ENCODE measurements at regions not wholly inside any gene's neighbourhood (a gene's known extent, or its start where the extent isn't known, plus 50 kb on each side); places are given as distances from the start of the nearest gene placed in this dataset.

DNA sequence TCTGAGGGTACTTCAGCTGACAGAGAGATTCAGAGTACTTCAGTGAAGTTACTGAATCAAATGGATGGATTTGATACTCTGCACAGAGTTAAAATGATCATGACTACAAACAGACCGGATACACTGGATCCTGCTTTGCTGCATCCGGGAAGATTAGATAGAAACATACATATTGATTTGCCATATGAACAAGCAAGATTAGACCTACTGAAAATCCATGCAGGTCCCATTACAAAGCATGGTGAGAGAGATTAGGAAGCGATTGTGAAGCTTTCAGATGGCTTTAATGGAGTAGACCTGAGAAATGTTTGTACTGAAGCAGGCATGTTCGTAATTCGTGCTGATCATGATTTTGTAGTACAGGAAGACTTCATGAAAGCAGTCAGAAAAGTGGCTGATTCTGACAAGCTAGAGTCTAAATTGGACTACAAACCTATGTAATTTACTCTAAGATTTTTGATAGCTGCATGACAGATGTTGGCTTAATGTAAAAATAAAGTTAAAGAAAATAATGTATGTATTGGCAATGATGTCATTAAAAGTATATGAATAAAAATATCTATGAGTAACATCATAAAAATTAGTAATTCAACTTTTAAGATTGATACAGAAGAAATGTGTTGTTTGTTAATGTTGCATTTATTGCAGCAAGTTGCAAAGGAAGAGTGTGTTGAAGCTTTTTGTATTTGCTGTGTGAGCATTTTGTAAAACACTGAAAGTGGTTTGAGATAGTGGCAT, 136.1 kb upstream of the RAP1B start:
- Mint-ChIP-seq H3K36me3 (ENCODE audit: low read depth) (no peaks in the 10 kb centered on the region), H3K27ac (no peak overlapping the region), H3K4me1 (ENCODE audit: low read depth) (peaks cover 7% of the 10 kb centered on the region), H3K9me3 (no peaks in the 10 kb centered on the region), H3K4me3 (no peak overlapping the region), H3K27me3 (ENCODE audit: low read depth) (no peaks in the 10 kb centered on the region)
- DNase-seq = no peak
- intact Hi-C loops (cut with micrococcal nuclease) = no loop called here
- CTCF ChIA-PET = interaction anchor here (0.6 kb wide), 1 partner anchor 301 kb away, joined by 4 read pairs; no protein-coding TSS in a partner anchor

DNA sequence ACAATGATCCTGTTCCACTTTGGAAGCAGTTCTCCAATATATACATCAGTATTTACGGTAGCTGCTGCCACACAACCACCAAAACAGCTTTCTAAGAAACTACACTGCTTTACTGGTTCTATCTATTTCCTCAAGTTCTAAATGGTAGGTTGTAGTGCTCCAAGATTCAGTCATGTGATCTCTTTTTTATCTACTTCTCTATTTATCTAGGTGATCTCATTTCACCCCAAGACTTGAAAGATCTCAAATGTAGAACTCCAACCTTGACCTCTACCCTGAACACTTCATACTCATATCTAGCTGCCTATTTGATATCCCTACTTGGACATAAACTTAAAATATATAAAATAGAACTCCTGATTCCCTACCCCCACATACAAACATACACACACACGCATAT, 133.9 kb upstream of the RAP1B start:
- CTCF ChIA-PET = interaction anchor here (0.6 kb wide), 1 partner anchor 33 kb away, joined by 3 read pairs; no protein-coding TSS in a partner anchor

DNA sequence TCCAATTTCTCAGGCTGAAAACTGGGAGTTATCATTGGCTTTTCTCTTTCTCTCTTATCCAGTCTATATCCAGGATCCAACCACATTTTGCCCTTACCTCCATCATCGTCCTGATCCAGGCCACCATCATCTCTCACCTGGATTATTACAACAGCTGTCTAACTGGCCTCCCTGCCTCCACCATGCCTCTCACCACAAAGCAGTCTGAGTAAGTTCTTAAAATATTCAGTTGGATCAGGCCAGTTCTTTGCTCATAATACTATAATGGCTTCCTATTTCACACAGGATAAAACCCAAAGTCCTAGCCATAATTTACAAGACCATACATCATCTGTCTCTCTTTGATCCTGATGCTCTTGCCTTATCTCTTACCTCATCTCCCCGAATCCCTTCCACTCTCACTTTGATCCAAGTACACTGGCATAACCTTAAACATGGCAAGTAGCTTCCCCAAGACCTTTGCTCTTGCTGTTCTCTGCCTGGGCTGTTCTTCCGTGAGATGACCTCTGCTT, 133.4 kb upstream of the RAP1B start:
- H3K9me3 Mint-ChIP-seq = peaks cover 12% of the 10 kb centered on the region
- peaks cover 4% of the 10 kb centered on the region for H3K36me3 Mint-ChIP-seq (ENCODE audit: low read depth)
- intact Hi-C loops (cut with micrococcal nuclease) = no loop called here
- CTCF ChIA-PET = no interaction called here
- no peak overlapping the region for H3K27ac Mint-ChIP-seq
- H3K4me3 Mint-ChIP-seq = no peak overlapping the region
- DNase-seq = no peak
- no peaks in the 10 kb centered on the region for H3K27me3 Mint-ChIP-seq (ENCODE audit: low read depth)
- peaks cover 22% of the 10 kb centered on the region for H3K4me1 Mint-ChIP-seq (ENCODE audit: low read depth)

More for the DNA sequence above, 133.9 kb upstream of the RAP1B start:
- Mint-ChIP-seq H3K27me3 (ENCODE audit: low read depth) (no peaks in the 10 kb centered on the region), H3K36me3 (ENCODE audit: low read depth) (peaks cover 4% of the 10 kb centered on the region), H3K4me1 (ENCODE audit: low read depth) (peaks cover 17% of the 10 kb centered on the region), H3K4me3 (no peak overlapping the region), H3K9me3 (peaks cover 12% of the 10 kb centered on the region), H3K27ac (no peak overlapping the region)
- intact Hi-C loops (cut with micrococcal nuclease) = no loop called here
- no peak for DNase-seq

DNA sequence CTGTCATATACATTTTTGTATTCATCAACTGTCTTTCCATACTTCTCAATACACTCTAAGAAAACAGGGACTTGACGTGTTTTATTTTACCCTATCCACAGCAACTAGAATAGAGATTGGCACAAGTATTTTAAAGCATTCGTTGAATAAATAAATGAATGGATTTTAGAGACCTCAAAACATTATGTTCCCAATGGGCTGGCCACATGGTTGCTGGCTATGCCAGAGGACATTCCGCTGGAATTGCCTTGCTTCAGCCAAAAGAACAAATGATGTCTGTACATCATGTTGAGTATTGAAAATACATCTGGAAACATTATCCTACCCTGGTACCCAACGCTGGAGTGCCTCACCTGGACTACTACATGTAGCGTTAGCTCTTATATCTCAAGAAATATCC, 132.8 kb upstream of the RAP1B start:
- intact Hi-C loops (cut with micrococcal nuclease) = no loop called here
- peaks cover 28% of the 10 kb centered on the region for H3K4me1 Mint-ChIP-seq (ENCODE audit: low read depth)

DNA sequence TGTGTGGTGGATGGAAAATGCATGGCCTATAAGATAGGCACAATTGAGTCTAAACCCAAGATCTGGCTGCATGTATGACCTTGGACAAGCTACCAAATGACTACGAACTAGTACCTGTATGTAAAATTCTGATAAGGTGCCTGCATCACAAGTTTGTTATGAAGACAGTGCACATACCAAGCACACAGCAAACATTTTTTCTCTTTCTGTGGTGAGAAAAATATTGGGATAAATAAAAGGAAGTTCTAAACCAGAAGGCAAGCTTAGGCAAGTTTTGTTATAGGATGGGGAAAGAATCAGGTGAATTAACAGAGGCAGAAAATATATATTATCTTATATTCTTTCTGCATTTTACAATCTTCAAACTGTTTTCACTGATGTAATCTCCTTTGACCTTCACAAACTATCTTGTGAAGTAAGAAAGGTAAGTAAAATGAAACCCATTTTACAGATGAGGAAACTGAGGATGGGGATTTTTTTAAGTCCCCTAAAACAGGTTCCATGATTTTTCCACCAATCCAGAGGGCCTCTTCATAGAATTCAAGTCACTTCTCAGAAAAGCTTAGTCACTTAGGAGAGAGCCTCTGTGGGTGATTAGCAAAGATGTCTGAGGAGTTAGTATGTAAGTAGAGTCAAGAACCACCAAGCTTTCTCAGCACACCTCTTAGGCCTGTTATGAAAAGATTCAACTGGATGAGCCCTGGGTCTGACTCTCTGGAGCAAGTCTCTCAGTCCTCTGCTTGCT, 132.0 kb upstream of the RAP1B start:
- H3K4me1 Mint-ChIP-seq (ENCODE audit: low read depth) = peaks cover 31% of the 10 kb centered on the region
- intact Hi-C loops (cut with micrococcal nuclease) = no loop called here
- H3K27me3 Mint-ChIP-seq (ENCODE audit: low read depth) = no peaks in the 10 kb centered on the region
- H3K27ac Mint-ChIP-seq = no peak overlapping the region
- CTCF ChIA-PET = no interaction called here
- no peak overlapping the region for H3K4me3 Mint-ChIP-seq
- DNase-seq = no peak
- peaks cover 4% of the 10 kb centered on the region for H3K36me3 Mint-ChIP-seq (ENCODE audit: low read depth)
- peaks cover 12% of the 10 kb centered on the region for H3K9me3 Mint-ChIP-seq

More for the DNA sequence above, 132.8 kb upstream of the RAP1B start:
- Mint-ChIP-seq H3K27ac (no peak overlapping the region), H3K27me3 (ENCODE audit: low read depth) (no peaks in the 10 kb centered on the region), H3K4me3 (no peak overlapping the region), H3K36me3 (ENCODE audit: low read depth) (peaks cover 4% of the 10 kb centered on the region), H3K9me3 (peaks cover 12% of the 10 kb centered on the region)
- CTCF ChIA-PET = no interaction called here
- DNase-seq = no peak

DNA sequence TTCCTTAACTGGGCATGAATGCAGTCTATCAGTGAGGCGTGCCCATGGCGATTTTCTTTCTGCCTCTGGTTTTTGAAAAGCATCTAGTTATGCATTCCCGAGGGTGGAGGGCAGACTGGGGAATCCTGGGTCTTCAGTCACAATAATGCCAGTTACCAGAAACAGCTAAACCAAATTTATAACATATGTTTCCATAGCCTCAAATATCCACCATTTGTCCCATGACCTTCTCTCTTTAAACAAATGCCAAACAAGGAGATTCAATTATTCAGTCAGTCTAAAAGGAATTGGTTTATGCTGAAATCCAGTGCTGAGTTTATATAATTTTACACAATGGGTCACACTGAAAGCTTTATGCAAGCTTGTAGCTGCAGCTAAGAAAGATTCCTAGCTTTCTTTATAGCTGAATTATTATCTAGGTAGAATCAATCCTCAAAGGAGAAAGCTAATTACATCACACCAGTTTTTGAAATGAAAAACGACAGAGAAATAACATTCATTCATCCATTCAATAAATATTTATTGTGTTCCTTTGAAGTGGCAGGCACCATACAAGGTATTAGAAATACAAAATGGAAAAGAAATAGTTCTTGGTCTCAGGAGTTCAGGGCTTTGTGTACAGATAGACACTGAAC, 131.3 kb upstream of the RAP1B start:
- peaks cover 12% of the 10 kb centered on the region for H3K9me3 Mint-ChIP-seq
- no peaks in the 10 kb centered on the region for H3K27me3 Mint-ChIP-seq (ENCODE audit: low read depth)
- DNase-seq = no peak
- H3K36me3 Mint-ChIP-seq (ENCODE audit: low read depth) = peaks cover 4% of the 10 kb centered on the region
- CTCF ChIA-PET = no interaction called here
- H3K27ac Mint-ChIP-seq = no peak overlapping the region
- no peak overlapping the region for H3K4me3 Mint-ChIP-seq
- intact Hi-C loops (cut with micrococcal nuclease) = no loop called here
- H3K4me1 Mint-ChIP-seq (ENCODE audit: low read depth) = peaks cover 37% of the 10 kb centered on the region

DNA sequence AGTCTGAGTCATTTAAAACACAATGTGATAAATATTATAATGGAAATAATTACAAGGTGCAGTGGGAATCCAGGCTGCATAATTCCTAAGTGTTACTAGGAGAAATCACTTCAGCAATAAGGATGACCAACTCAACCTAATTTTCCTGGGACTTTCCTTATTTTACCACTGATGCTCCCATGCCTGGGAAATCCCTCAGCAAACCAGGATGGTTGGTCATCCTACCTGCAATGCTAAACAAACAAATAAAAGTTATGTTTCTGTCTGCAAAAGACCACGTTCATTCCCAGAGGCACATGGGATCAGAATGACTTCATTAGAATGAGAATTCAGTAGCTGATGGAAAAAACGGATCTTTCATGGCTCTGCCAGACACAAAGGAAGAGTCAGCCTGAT, 130.8 kb upstream of the RAP1B start:
- H3K36me3 Mint-ChIP-seq (ENCODE audit: low read depth) = peaks cover 4% of the 10 kb centered on the region
- H3K4me3 Mint-ChIP-seq = no peak overlapping the region
- no peaks in the 10 kb centered on the region for H3K27me3 Mint-ChIP-seq (ENCODE audit: low read depth)
- DNase-seq = no peak
- no peak overlapping the region for H3K27ac Mint-ChIP-seq
- H3K4me1 Mint-ChIP-seq (ENCODE audit: low read depth) = peaks cover 37% of the 10 kb centered on the region
- CTCF ChIA-PET = no interaction called here
- peaks cover 12% of the 10 kb centered on the region for H3K9me3 Mint-ChIP-seq
- intact Hi-C loops (cut with micrococcal nuclease) = loop anchor here (2.0 to 5.0 kb wide), 4 partner anchors 17 to 327 kb away; partner anchors contain the start of gene MDM2

DNA sequence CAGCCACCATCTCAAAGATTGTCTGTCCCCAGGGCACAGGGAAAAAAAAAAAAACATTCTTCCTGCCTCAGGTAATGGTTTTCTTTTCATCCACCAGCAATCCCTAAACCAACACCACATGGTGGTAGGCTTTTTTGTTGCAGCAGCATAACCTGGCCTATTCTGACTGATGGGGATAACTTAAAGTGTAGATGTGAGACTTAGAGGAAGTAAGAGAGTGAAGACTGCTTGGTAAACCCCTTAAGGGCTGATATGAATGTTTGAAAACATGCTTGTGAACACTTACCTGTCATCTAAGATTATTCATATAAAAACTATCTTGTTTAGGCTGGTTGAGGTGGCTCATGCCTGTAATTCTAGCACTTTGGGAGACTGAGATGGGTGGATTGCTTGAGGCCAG, 130.2 kb upstream of the RAP1B start:
- peaks cover 12% of the 10 kb centered on the region for H3K9me3 Mint-ChIP-seq
- CTCF ChIA-PET = interaction anchor here (0.6 kb wide), 1 partner anchor 126 kb away, joined by 4 read pairs; no protein-coding TSS in a partner anchor

DNA sequence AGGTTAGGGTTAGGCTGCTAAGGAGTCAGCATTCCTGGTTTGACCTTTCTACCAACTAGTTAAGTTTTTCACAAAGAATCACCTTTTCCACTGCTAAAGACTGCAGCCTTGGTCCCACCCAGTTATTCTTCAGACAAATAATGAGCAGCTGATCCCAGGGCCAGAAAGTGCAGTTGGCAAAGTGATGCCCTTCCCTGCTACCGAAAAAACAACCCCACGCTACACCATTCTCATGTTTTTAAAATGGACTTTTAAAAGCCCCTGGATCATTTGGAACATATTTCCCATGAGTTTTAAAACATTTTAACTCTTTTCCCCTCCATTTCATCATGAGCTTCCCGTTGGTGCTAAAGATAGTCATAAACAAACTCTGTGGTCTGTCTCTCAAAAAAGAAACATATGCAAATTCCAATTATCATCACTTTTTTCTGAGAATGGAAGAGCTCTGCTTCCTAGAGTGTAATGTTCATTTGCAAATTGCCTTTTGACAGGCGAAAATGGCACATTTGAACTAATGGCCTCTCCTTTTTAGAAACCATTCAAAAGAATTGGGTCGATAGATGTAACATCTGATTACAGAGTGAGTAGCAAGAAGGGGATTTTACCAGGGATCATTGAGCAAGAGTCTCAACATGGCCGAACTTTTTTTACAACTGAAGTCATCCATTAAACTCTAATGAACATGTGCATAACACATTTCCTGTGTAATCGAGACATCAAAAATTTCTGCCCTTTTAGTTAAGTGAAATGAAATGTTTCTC, 129.3 kb upstream of the RAP1B start:
- Mint-ChIP-seq H3K36me3 (ENCODE audit: low read depth) (peaks cover 4% of the 10 kb centered on the region), H3K27ac (peak overlapping the region; percentile 83)

More for the DNA sequence above, 130.2 kb upstream of the RAP1B start:
- DNase-seq = peak; percentile 67
- H3K4me3 Mint-ChIP-seq = no peak overlapping the region
- H3K36me3 Mint-ChIP-seq (ENCODE audit: low read depth) = peaks cover 4% of the 10 kb centered on the region
- peaks cover 37% of the 10 kb centered on the region for H3K4me1 Mint-ChIP-seq (ENCODE audit: low read depth)
- intact Hi-C loops (cut with micrococcal nuclease) = loop anchor here (2.0 to 5.0 kb wide), 4 partner anchors 18 to 327 kb away; partner anchors contain the start of gene MDM2
- H3K27me3 Mint-ChIP-seq (ENCODE audit: low read depth) = no peaks in the 10 kb centered on the region
- peak overlapping the region; percentile 83 for H3K27ac Mint-ChIP-seq

DNA sequence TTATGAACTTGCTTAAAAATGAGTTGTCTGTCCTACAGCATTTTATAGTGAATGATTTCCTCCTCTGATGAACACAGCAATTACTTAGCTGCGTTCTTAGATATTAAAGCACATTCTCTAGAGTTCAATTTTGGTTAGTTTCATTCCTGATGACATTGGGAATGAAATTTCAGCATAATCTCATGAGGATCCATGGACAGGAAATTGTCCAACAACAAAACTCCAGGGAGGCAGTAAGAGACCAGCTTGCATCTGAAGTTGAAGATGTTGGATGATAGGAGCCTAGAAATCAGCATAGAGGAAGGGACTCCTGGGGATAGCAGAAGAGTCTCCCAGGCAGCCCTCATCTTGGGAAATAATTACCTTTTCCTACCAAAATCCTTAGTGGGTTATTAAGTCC, 128.7 kb upstream of the RAP1B start:
- intact Hi-C loops (cut with micrococcal nuclease) = loop anchor here (5.0 kb wide), 1 partner anchor 325 kb away; the partner anchor contains the start of gene MDM2
- peaks cover 4% of the 10 kb centered on the region for H3K36me3 Mint-ChIP-seq (ENCODE audit: low read depth)
- no peak for DNase-seq
- no peak overlapping the region for H3K4me3 Mint-ChIP-seq
- H3K4me1 Mint-ChIP-seq (ENCODE audit: low read depth) = peaks cover 37% of the 10 kb centered on the region
- H3K27me3 Mint-ChIP-seq (ENCODE audit: low read depth) = no peaks in the 10 kb centered on the region
- peaks cover 12% of the 10 kb centered on the region for H3K9me3 Mint-ChIP-seq
- CTCF ChIA-PET = interaction anchor here (1.2 kb wide), 1 partner anchor 148 kb away, joined by 7 read pairs; no protein-coding TSS in a partner anchor
- peak overlapping the region; percentile 83 for H3K27ac Mint-ChIP-seq

More for the DNA sequence above, 129.3 kb upstream of the RAP1B start:
- peak; percentile 14 for DNase-seq
- peaks cover 12% of the 10 kb centered on the region for H3K9me3 Mint-ChIP-seq
- no peaks in the 10 kb centered on the region for H3K27me3 Mint-ChIP-seq (ENCODE audit: low read depth)
- CTCF ChIA-PET = interaction anchor here (0.6 kb wide), 1 partner anchor 125 kb away, joined by 4 read pairs; no protein-coding TSS in a partner anchor
- H3K4me1 Mint-ChIP-seq (ENCODE audit: low read depth) = peaks cover 37% of the 10 kb centered on the region
- no peak overlapping the region for H3K4me3 Mint-ChIP-seq
- intact Hi-C loops (cut with micrococcal nuclease) = loop anchor here (1.0 to 5.0 kb wide), 10 partner anchors 16 to 362 kb away; partner anchors contain the start of gene MDM2

DNA sequence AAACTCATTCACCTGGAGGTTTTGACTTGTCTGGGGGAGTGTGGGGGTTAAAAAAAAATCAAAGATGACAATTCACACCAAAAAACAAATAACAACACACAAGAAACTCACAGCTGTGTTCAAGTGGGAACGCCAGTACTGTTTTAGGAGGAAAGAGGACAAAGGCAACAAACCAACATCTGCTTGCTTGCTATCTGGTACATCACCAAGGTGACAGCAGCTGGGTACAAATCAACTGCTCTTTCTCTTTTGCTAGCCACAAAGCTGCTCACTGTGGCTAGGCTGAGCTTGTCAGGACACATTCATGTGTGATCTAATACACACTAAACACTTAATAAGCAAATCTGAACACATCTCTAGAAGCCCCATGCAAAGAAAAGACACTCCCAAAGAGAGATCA, 128.0 kb upstream of the RAP1B start:
- Mint-ChIP-seq H3K36me3 (ENCODE audit: low read depth) (peaks cover 4% of the 10 kb centered on the region), H3K4me3 (no peak overlapping the region), H3K4me1 (ENCODE audit: low read depth) (peaks cover 37% of the 10 kb centered on the region), H3K9me3 (peaks cover 12% of the 10 kb centered on the region), H3K27ac (peak overlapping the region; percentile 42), H3K27me3 (ENCODE audit: low read depth) (no peaks in the 10 kb centered on the region)
- CTCF ChIA-PET = interaction anchor here (1.0 to 1.2 kb wide), 2 partner anchors 60 to 148 kb away, joined by 4 to 7 read pairs; no protein-coding TSS in a partner anchor
- DNase-seq = peak; percentile 28
- intact Hi-C loops (cut with micrococcal nuclease) = loop anchor here (5.0 kb wide), 1 partner anchor 325 kb away; the partner anchor contains the start of gene MDM2
